Raji (cell line): ENCODE measurements at regions not wholly inside any gene's neighbourhood (a gene's known extent, or its start where the extent isn't known, plus 50 kb on each side); places are given as distances from the start of the nearest gene placed in this dataset.

Experiments used
- POLR2A ChIP-seq: IDR thresholded peaks from 2 replicates; pipeline ENCODE4 v1.6.1; 2011; ENCODE audit warnings: low read depth, low read length, control low read depth; ENCODE audit not compliant: insufficient read depth

- TF ChIP-seq POLR2A = no peak
Observed at GRCh38 chr5:28310696-28311095, 1272.3 kb upstream of the CDH9 start.

- no peak for TF ChIP-seq POLR2A
Observed at GRCh38 chr5:28305891-28306290, 1267.5 kb upstream of the CDH9 start.

DNA sequence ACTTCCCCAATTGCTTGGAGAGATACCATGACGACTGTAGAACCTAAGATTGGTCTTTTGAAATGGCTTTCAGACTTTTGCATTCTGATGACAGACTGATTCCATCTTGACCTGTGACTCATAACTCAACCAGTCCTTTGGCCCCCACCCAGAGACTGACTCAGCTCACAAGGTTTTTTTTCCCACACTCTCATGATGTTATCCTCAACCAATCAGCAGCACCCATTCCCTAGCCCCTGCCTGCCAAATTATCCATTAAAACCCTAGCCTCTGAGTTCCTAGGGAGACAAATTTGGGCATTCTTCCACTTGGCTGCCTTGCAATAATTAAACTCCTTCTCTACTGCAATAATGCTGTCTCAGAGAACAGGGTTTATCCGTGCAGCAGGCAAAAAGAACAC, 1263.3 kb upstream of the CDH9 start:
- TF ChIP-seq POLR2A = no peak

DNA sequence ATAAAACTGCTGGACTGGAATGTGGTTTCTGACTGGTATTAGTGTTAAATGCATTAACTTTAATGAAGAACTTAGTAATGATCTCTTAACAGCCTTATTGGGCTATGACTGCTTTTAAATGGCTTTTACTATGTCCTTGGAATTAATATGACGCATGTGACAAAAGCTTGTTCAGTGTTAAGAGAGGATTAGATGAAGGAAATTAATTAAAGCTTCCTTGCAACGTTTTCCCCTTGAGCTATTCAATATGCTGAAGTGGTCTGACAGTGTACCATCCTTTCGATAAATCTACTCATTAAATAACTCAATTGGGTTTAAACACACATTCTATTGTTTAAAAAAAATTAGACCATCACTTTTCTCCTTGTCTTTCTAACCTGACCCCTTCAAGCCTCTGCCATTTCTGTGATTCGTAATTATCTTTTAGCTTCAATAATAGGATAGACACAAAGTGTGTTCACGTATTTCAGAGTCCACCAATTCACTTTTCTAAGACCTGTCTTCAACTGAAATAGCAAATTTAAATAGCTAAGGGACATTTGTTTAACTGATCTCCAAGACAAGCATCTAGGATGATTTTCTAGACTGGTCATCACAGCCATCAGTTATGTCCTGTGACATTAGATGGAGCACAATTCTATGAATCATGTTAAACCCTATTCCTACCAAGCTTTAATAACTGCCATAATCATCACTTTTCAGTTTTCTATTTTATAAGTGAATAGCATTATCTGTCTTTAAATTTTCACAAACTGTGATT, 1258.0 kb upstream of the CDH9 start:
- no peak for TF ChIP-seq POLR2A

DNA sequence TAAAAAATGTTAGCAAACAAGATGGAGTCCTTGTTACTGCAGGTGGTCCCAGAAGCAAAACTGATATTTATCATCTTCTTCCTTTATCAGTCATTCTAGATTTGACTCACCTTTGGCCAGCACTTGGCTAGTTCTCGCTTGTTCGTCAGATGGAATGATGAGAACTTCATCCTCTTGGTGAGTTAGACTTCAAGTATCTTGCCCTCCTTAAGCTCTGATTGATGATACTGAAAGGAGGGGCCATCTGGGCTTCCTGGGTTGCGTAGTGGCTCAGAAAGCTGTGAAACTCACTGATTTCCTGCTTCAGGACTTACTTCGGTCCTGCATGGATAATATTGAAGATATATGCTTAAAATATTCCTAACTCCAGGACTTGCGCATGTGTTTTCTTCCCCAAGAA, 1248.2 kb upstream of the CDH9 start:
- no peak for TF ChIP-seq POLR2A

DNA sequence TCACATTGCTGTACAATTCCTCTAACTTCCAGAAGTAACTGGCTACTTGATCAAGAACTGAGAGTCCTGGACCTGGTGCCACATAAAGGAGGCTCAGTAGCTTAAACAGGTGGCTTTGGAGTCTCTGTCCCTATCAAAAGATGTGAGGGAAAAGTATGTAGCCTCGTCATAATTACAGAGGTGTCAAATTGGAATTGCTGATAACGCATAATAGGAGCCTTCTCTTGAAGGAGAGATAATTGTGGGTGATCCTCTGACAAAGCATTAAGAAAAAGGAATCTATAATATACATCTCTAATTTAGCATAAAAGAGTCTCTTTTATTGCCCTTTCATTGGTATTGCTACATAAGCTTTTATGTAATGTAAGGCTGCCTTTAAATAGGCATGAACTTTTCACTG, 1246.4 kb upstream of the CDH9 start:
- no peak for TF ChIP-seq POLR2A

- no peak for TF ChIP-seq POLR2A
Observed at GRCh38 chr5:28281351-28281750, 1243.0 kb upstream of the CDH9 start.

- TF ChIP-seq POLR2A = no peak
Observed at GRCh38 chr5:28275931-28276330, 1237.5 kb upstream of the CDH9 start.

DNA sequence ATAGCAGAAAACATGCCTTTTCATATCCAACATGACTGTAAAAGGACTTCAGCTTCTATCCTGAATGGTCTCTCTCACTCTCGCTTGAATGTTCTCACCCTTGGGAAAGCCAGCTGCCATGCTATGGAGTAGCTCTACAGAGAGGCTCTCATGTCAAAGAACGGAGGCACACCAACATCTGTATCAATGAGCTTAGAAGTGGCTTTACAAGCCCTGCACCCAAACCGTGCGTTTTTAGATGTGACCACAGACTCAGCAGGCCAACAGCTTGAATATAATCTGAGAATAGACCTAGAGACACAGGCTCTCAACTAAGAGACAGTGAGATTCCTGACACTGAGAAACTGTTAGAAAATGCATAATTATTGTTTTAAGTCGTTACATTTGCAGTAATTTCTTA, 1231.6 kb upstream of the CDH9 start:
- TF ChIP-seq POLR2A = no peak

DNA sequence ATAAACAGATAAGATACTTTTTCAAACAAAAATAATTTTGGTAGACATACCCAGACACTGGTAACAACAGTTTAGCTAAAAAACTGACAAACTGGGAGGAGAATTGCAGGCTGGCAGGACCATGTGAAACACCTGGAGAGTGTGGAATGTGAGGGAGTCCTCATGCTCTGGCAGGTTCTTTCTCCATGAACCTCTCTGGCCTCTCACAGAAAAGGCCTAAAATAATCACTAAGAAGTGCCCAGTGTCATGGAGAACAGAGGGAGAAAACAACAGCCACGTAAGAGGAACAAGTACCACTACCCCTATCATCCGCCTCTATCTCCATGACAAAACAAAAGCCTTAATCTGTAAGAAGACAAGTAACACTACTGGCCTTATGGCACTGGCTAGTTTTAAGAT, 1227.5 kb upstream of the CDH9 start:
- TF ChIP-seq POLR2A = no peak

- TF ChIP-seq POLR2A = no peak
Observed at GRCh38 chr5:28254846-28255245, 1216.5 kb upstream of the CDH9 start.

GRCh38 chr5:28253431-28253830, 1215.0 kb upstream of the CDH9 start:
- TF ChIP-seq POLR2A = no peak

GRCh38 chr5:28249771-28250415, 1211.5 kb upstream of the CDH9 start:
- no peak for TF ChIP-seq POLR2A

DNA sequence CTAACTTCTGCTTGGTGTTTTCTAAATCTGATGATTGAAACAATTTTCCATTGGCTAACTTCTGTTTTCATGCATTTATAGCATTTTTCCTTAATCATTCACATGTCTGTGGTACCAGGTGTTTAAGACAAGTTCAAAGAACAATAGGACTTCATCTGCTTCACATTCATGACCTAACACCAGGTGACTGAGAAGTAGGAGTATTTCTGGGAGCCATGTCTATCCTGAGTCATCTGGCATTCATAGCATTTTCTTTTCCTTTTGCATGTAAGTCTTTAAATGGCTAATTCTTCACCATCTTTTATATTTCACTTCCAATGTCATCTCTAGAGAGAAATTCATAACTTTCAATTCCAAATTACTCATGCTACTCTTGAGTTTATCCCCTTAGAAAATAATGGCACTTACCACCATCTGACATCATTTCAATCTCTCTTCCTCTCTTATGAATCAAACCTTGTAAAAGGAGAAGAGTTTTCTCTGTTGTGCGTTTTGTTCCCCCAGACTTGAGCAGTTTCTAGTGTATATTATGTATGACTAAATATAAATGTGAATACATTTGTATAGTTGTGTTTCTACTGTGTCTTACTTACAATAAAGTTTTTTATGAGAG, 1196.1 kb upstream of the CDH9 start:
- TF ChIP-seq POLR2A = no peak

GRCh38 chr5:28226407-28226806, 1188.0 kb upstream of the CDH9 start:
- TF ChIP-seq POLR2A = no peak

DNA sequence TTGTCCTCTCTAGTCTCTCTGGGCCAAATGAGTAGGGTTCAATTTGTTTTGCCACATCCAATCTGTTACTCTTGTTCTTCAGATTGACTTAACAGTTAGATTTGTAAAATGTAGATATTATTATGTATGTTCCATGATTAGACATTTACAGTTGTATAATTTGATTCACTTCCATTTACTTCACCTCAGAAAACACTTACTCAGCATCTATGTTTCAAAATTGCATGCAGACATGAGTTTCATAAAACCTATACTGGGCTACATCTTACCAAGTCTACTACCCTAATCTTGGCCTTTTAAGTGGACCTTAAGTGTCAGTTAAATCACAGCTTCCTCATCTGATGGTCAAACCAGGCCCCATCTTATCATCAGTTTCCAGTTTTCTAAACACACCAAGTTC, 1181.2 kb upstream of the CDH9 start:
- no peak for TF ChIP-seq POLR2A
